ENCODE measurements at regions not wholly inside any gene's neighbourhood (a gene's known extent, or its start where the extent isn't known, plus 50 kb on each side); places are given as distances from the start of the nearest gene placed in this dataset.

- no peaks in the 10 kb centered on the region for H3K4me1 ChIP-seq (ENCODE audit: insufficient read depth)
- DNase-seq (ENCODE audit: extremely low spot score): no peak
- H3K36me3 ChIP-seq (ENCODE audit: insufficient read depth): no peaks in the 10 kb centered on the region
- H3K4me3 ChIP-seq (ENCODE audit: low read depth, low read length): no peak overlapping the region
- H3K27ac ChIP-seq (ENCODE audit: low read depth): no peak overlapping the region
Observed at GRCh38 chr12:90120627-90121026, 412.0 kb upstream of the ATP2B1 start.

GRCh38 chr12:90112666-90113065 lies 404.0 kb upstream of the ATP2B1 start:
- DNase-seq (ENCODE audit: extremely low spot score): no peak
- Histone ChIP-seq H3K36me3 (ENCODE audit: insufficient read depth) (no peaks in the 10 kb centered on the region), H3K27ac (ENCODE audit: low read depth) (no peak overlapping the region), H3K4me1 (ENCODE audit: insufficient read depth) (no peaks in the 10 kb centered on the region), H3K4me3 (ENCODE audit: low read depth, low read length) (no peak overlapping the region)
- WGBS: 67% methylated on average over 1 of the region's 1 CpG

GRCh38 chr12:90111791-90112580 lies 403.3 kb upstream of the ATP2B1 start:
- Histone ChIP-seq H3K4me3 (ENCODE audit: low read depth, low read length) (no peak overlapping the region), H3K4me1 (ENCODE audit: insufficient read depth) (no peaks in the 10 kb centered on the region), H3K27ac (ENCODE audit: low read depth) (no peak overlapping the region), H3K36me3 (ENCODE audit: insufficient read depth) (no peaks in the 10 kb centered on the region)
- 57% methylated on average over 10 of the region's 10 CpGs for WGBS
- DNase-seq (ENCODE audit: extremely low spot score): no peak

GRCh38 chr12:90106568-90106967 lies 397.9 kb upstream of the ATP2B1 start:
- no peak overlapping the region for H3K27ac ChIP-seq (ENCODE audit: low read depth)
- DNase-seq (ENCODE audit: extremely low spot score): no peak
- WGBS: 96% methylated on average over 3 of the region's 3 CpGs
- no peaks in the 10 kb centered on the region for H3K4me1 ChIP-seq (ENCODE audit: insufficient read depth)
- H3K4me3 ChIP-seq (ENCODE audit: low read depth, low read length): no peak overlapping the region
- no peaks in the 10 kb centered on the region for H3K36me3 ChIP-seq (ENCODE audit: insufficient read depth)

- DNase-seq (ENCODE audit: extremely low spot score): no peak
- WGBS: 83% methylated on average over 3 of the region's 3 CpGs
Observed at GRCh38 chr12:90102957-90103652, 394.5 kb upstream of the ATP2B1 start.

GRCh38 chr12:90100579-90100978 lies 391.9 kb upstream of the ATP2B1 start:
- no peaks in the 10 kb centered on the region for H3K36me3 ChIP-seq (ENCODE audit: insufficient read depth)
- H3K4me3 ChIP-seq (ENCODE audit: low read depth, low read length): no peak overlapping the region
- no peak overlapping the region for H3K27ac ChIP-seq (ENCODE audit: low read depth)
- DNase-seq (ENCODE audit: extremely low spot score): no peak
- H3K4me1 ChIP-seq (ENCODE audit: insufficient read depth): no peaks in the 10 kb centered on the region

More at GRCh38 chr12:90102957-90103652, 394.5 kb upstream of the ATP2B1 start:
- no peaks in the 10 kb centered on the region for H3K36me3 ChIP-seq (ENCODE audit: insufficient read depth)
- H3K27ac ChIP-seq (ENCODE audit: low read depth): no peak overlapping the region
- H3K4me3 ChIP-seq (ENCODE audit: low read depth, low read length): no peak overlapping the region
- no peaks in the 10 kb centered on the region for H3K4me1 ChIP-seq (ENCODE audit: insufficient read depth)

GRCh38 chr12:90099288-90099687 lies 390.6 kb upstream of the ATP2B1 start:
- H3K4me3 ChIP-seq (ENCODE audit: low read depth, low read length): no peak overlapping the region
- H3K4me1 ChIP-seq (ENCODE audit: insufficient read depth): no peaks in the 10 kb centered on the region
- no peaks in the 10 kb centered on the region for H3K36me3 ChIP-seq (ENCODE audit: insufficient read depth)
- H3K27ac ChIP-seq (ENCODE audit: low read depth): no peak overlapping the region
- DNase-seq (ENCODE audit: extremely low spot score): no peak
- 97% methylated on average over 1 of the region's 1 CpG for WGBS

- Histone ChIP-seq H3K4me1 (ENCODE audit: insufficient read depth) (no peaks in the 10 kb centered on the region), H3K4me3 (ENCODE audit: low read depth, low read length) (no peak overlapping the region), H3K27ac (ENCODE audit: low read depth) (no peak overlapping the region), H3K36me3 (ENCODE audit: insufficient read depth) (no peaks in the 10 kb centered on the region)
- DNase-seq (ENCODE audit: extremely low spot score): no peak
- WGBS: 73% methylated on average over 2 of the region's 2 CpGs
Observed at GRCh38 chr12:90098132-90098779, 389.6 kb upstream of the ATP2B1 start.

GRCh38 chr12:90091809-90092208 lies 383.2 kb upstream of the ATP2B1 start:
- no peak for DNase-seq (ENCODE audit: extremely low spot score)
- H3K27ac ChIP-seq (ENCODE audit: low read depth): no peak overlapping the region
- 82% methylated on average over 3 of the region's 3 CpGs for WGBS
- no peaks in the 10 kb centered on the region for H3K36me3 ChIP-seq (ENCODE audit: insufficient read depth)
- H3K4me1 ChIP-seq (ENCODE audit: insufficient read depth): no peaks in the 10 kb centered on the region
- H3K4me3 ChIP-seq (ENCODE audit: low read depth, low read length): no peak overlapping the region

- WGBS: 24% methylated on average over 3 of the region's 3 CpGs
- DNase-seq (ENCODE audit: extremely low spot score): no peak
Observed at GRCh38 chr12:90090929-90091651, 382.5 kb upstream of the ATP2B1 start.

GRCh38 chr12:90086281-90086680 lies 377.6 kb upstream of the ATP2B1 start:
- Histone ChIP-seq H3K36me3 (ENCODE audit: insufficient read depth) (no peaks in the 10 kb centered on the region), H3K4me1 (ENCODE audit: insufficient read depth) (no peaks in the 10 kb centered on the region), H3K27ac (ENCODE audit: low read depth) (no peak overlapping the region), H3K4me3 (ENCODE audit: low read depth, low read length) (no peak overlapping the region)
- WGBS: 84% methylated on average over 1 of the region's 1 CpG
- DNase-seq (ENCODE audit: extremely low spot score): no peak

More at GRCh38 chr12:90090929-90091651, 382.5 kb upstream of the ATP2B1 start:
- Histone ChIP-seq H3K4me3 (ENCODE audit: low read depth, low read length) (no peak overlapping the region), H3K36me3 (ENCODE audit: insufficient read depth) (no peaks in the 10 kb centered on the region), H3K4me1 (ENCODE audit: insufficient read depth) (no peaks in the 10 kb centered on the region), H3K27ac (ENCODE audit: low read depth) (no peak overlapping the region)

- no peak for DNase-seq (ENCODE audit: extremely low spot score)
- H3K4me3 ChIP-seq (ENCODE audit: low read depth, low read length): no peak overlapping the region
- H3K27ac ChIP-seq (ENCODE audit: low read depth): no peak overlapping the region
- H3K36me3 ChIP-seq (ENCODE audit: insufficient read depth): no peaks in the 10 kb centered on the region
- no peaks in the 10 kb centered on the region for H3K4me1 ChIP-seq (ENCODE audit: insufficient read depth)
- 48% methylated on average over 3 of the region's 3 CpGs for WGBS
Observed at GRCh38 chr12:90085494-90086274, 377.0 kb upstream of the ATP2B1 start.

GRCh38 chr12:90084018-90084417 lies 375.4 kb upstream of the ATP2B1 start:
- Histone ChIP-seq H3K4me1 (ENCODE audit: insufficient read depth) (no peaks in the 10 kb centered on the region), H3K4me3 (ENCODE audit: low read depth, low read length) (no peak overlapping the region), H3K27ac (ENCODE audit: low read depth) (no peak overlapping the region), H3K36me3 (ENCODE audit: insufficient read depth) (no peaks in the 10 kb centered on the region)
- 95% methylated on average over 2 of the region's 2 CpGs for WGBS
- DNase-seq (ENCODE audit: extremely low spot score): no peak
